ENCODE measurements at regions not wholly inside any gene's neighbourhood (a gene's known extent, or its start where the extent isn't known, plus 50 kb on each side); places are given as distances from the start of the nearest gene placed in this dataset.
"Not testable (repeated sequence)": the region's sequence is repeated elsewhere in the genome, so short reads cannot be mapped to it uniquely, and the experiment has no call there.

- TF ChIP-seq, protein P1, sequence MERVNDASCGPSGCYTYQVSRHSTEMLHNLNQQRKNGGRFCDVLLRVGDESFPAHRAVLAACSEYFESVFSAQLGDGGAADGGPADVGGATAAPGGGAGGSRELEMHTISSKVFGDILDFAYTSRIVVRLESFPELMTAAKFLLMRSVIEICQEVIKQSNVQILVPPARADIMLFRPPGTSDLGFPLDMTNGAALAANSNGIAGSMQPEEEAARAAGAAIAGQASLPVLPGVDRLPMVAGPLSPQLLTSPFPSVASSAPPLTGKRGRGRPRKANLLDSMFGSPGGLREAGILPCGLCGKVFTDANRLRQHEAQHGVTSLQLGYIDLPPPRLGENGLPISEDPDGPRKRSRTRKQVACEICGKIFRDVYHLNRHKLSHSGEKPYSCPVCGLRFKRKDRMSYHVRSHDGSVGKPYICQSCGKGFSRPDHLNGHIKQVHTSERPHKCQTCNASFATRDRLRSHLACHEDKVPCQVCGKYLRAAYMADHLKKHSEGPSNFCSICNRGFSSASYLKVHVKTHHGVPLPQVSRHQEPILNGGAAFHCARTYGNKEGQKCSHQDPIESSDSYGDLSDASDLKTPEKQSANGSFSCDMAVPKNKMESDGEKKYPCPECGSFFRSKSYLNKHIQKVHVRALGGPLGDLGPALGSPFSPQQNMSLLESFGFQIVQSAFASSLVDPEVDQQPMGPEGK (CRISPR knock-in tag; IDR thresholded peaks at IDR 0.05; ENCODE audit: borderline replicate concordance), result not testable (repeated sequence)
- TF ChIP-seq ZFP3, GLIS3 (CRISPR knock-in tag; IDR thresholded peaks at IDR 0.05): not testable (repeated sequence)
- TF ChIP-seq, protein P2, sequence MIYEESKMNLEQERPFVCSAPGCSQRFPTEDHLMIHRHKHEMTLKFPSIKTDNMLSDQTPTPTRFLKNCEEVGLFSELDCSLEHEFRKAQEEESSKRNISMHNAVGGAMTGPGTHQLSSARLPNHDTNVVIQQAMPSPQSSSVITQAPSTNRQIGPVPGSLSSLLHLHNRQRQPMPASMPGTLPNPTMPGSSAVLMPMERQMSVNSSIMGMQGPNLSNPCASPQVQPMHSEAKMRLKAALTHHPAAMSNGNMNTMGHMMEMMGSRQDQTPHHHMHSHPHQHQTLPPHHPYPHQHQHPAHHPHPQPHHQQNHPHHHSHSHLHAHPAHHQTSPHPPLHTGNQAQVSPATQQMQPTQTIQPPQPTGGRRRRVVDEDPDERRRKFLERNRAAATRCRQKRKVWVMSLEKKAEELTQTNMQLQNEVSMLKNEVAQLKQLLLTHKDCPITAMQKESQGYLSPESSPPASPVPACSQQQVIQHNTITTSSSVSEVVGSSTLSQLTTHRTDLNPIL (CRISPR knock-in tag; IDR thresholded peaks at IDR 0.05; ENCODE audit: low read depth), result not testable (repeated sequence)
Measured at GRCh38 chr3:104445252-104445919, 921.3 kb upstream of the ALCAM start.
